Esophagus squamous epithelium (tissue), 4 donors: ENCODE measurements at regions not wholly inside any gene's neighbourhood (a gene's known extent, or its start where the extent isn't known, plus 50 kb on each side); places are given as distances from the start of the nearest gene placed in this dataset.

Experiments
- CTCF ChIP-seq, 6 experiments: fragments of 450-650 bp in 4 of 6; fragments of 200-600 bp in 2 of 6; sonication (generic) in 2 of 6; IDR thresholded peaks; one replicate each; pipeline ENCODE4 v1.5.1; 2016 to 2019; ENCODE audit warnings: antibody characterized with exemption in 6 of 6, mild to moderate bottlenecking in 4 of 6, moderate library complexity in 4 of 6
- POLR2A ChIP-seq, 4 donors: fragments of 450-650 bp; IDR thresholded peaks; one replicate each; pipeline ENCODE4 v1.6.1; 2017; ENCODE audit warnings: antibody characterized with exemption in 4 of 4, mild to moderate bottlenecking in 4 of 4, moderate library complexity in 3 of 4

GRCh38 chr15:79641841-79642240 is 209.7 kb downstream of the MINAR1 start:
- TF ChIP-seq POLR2A (IDR thresholded peaks at IDR 0.05) (no peak), CTCF (IDR thresholded peaks at IDR 0.05) (no peak)
